ENCODE measurements at regions not wholly inside any gene's neighbourhood (a gene's known extent, or its start where the extent isn't known, plus 50 kb on each side); places are given as distances from the start of the nearest gene placed in this dataset.

DNA sequence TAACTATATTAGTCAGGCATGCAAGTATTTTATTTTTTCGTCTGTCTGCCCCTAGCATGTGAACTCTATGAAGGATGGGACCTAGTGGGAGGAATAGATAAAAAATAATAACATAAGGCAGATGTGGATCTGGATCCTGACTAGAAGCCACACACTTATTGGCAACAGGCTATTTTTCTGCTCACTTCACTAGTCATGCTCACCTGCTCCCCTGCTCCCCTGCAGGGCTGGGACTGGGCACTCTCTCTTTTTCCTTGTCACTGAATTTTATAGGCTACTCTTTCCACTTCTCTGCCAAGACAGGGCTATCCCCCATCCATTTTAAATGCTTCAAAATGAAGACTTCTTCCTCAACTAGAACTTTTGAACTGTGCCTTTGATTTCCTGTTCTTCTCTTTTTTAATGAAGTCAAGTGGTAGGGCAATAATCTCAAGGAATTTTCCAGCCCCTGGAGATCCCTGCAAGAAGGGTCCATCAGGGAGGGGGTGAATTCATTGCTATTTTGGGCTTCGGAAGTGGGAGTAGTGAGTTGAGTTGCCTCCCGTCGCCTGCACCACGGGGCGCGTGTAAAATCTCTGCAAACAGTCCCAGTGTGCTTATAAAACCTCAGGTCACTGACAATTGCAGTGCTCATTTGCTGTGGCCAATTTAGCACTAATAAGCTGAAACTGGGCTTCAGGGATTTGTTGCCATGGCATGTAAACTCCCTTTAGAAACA is 156.7 kb upstream of the NPVF start:
- no peak for DNase-seq
- 18 to 58% methylated on average over 5 to 7 of the region's 7 CpGs for WGBS, 2 donors
- no peak for TF ChIP-seq POLR2A (IDR thresholded peaks at IDR 0.05)
- TF ChIP-seq, protein P1, sequence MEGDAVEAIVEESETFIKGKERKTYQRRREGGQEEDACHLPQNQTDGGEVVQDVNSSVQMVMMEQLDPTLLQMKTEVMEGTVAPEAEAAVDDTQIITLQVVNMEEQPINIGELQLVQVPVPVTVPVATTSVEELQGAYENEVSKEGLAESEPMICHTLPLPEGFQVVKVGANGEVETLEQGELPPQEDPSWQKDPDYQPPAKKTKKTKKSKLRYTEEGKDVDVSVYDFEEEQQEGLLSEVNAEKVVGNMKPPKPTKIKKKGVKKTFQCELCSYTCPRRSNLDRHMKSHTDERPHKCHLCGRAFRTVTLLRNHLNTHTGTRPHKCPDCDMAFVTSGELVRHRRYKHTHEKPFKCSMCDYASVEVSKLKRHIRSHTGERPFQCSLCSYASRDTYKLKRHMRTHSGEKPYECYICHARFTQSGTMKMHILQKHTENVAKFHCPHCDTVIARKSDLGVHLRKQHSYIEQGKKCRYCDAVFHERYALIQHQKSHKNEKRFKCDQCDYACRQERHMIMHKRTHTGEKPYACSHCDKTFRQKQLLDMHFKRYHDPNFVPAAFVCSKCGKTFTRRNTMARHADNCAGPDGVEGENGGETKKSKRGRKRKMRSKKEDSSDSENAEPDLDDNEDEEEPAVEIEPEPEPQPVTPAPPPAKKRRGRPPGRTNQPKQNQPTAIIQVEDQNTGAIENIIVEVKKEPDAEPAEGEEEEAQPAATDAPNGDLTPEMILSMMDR (IDR thresholded peaks at IDR 0.05): no peak
- Histone ChIP-seq H3K9me3 (no peaks in the 10 kb centered on the region), H3K27ac (peak overlapping the region; percentile 20 to 62 (median 38)), H3K4me1 (peaks cover 17 to 51% (median 23%) of the 10 kb centered on the region in 3 donors), H3K27me3 (no peaks in the 10 kb centered on the region), H3K36me3 (no peaks in the 10 kb centered on the region), H3K4me3 (no peak overlapping the region)
- intact Hi-C loops (cut with DNase I): no loop called here

- DNase-seq: no peak
- H3K4me1 ChIP-seq: peaks cover 17 to 56% (median 23%) of the 10 kb centered on the region in 3 donors
- TF ChIP-seq, protein P1 (IDR thresholded peaks at IDR 0.05): no peak
- no peak for TF ChIP-seq POLR2A (IDR thresholded peaks at IDR 0.05)
- 44 to 69% methylated on average over 3 to 4 of the region's 10 CpGs for WGBS, 2 donors
- intact Hi-C loops (cut with DNase I): loop anchor here (2.0 kb wide), 1 partner anchor 125 kb away; no protein-coding TSS in a partner anchor
- peaks cover 0 to 3% (median 0%) of the 10 kb centered on the region in 4 donors for H3K27me3 ChIP-seq
- no peaks in the 10 kb centered on the region for H3K36me3 ChIP-seq
- no peak overlapping the region for H3K4me3 ChIP-seq
- peak overlapping the region; percentile 20 to 62 (median 38) for H3K27ac ChIP-seq
- H3K9me3 ChIP-seq: no peaks in the 10 kb centered on the region
Observed at GRCh38 chr7:25385506-25386136, 157.3 kb upstream of the NPVF start.

GRCh38 chr7:25386311-25386744 is 158.0 kb upstream of the NPVF start:
- Histone ChIP-seq H3K4me3 (no peak overlapping the region), H3K27ac (peak overlapping the region; percentile 20 to 62 (median 38)), H3K27me3 (peaks cover 0 to 7% (median 0%) of the 10 kb centered on the region in 4 donors), H3K4me1 (peaks cover 17 to 56% (median 23%) of the 10 kb centered on the region in 3 donors), H3K9me3 (no peaks in the 10 kb centered on the region), H3K36me3 (no peaks in the 10 kb centered on the region)
- 26 to 40% methylated on average over 1 to 5 of the region's 6 CpGs for WGBS, 2 donors
- TF ChIP-seq POLR2A (IDR thresholded peaks at IDR 0.05): no peak
- TF ChIP-seq, protein P1 (IDR thresholded peaks at IDR 0.05): no peak
- intact Hi-C loops (cut with DNase I): loop anchor here (2.0 kb wide), 1 partner anchor 126 kb away; no protein-coding TSS in a partner anchor
- DNase-seq: no peak

DNA sequence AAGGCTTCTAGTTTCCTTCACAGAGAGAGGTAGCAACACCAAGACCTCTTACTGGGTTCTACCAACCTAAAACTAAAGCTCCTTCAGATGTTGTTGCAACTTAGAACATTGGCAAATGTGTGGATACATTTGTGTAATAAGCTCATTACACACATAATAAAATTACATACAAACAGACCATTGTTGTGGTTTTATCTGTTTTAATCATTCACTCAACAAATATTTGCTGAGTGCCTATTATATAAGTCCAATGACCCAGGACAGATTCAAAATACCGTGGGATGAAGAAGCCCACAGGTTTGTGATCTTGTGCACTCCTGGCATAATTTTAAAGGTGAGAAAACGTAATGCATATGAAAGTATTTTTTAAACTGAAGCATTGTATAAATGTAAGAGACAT is 160.4 kb upstream of the NPVF start:
- DNase-seq: no peak
- H3K36me3 ChIP-seq: no peaks in the 10 kb centered on the region
- no peaks in the 10 kb centered on the region for H3K9me3 ChIP-seq
- peaks cover 17 to 51% (median 17%) of the 10 kb centered on the region in 3 donors for H3K4me1 ChIP-seq
- no peak overlapping the region for H3K4me3 ChIP-seq
- no peak overlapping the region for H3K27ac ChIP-seq
- peaks cover 0 to 7% (median 0%) of the 10 kb centered on the region in 4 donors for H3K27me3 ChIP-seq
- intact Hi-C loops (cut with DNase I): no loop called here
- WGBS, 2 donors: 23 to 24% methylated on average over 2 of the region's 2 CpGs
- no peak for TF ChIP-seq POLR2A (IDR thresholded peaks at IDR 0.05)
- TF ChIP-seq, protein P1 (IDR thresholded peaks at IDR 0.05): no peak
